Suppressor macrophage treated with lipopolysaccharide for 4 hours (primary cell): ENCODE measurements at regions not wholly inside any gene's neighbourhood (a gene's known extent, or its start where the extent isn't known, plus 50 kb on each side); places are given as distances from the start of the nearest gene placed in this dataset.

Experiments used
- DNase-seq: peaks from one replicate; pipeline ENCODE4 v3.0.0-alpha.2; 2020

DNA sequence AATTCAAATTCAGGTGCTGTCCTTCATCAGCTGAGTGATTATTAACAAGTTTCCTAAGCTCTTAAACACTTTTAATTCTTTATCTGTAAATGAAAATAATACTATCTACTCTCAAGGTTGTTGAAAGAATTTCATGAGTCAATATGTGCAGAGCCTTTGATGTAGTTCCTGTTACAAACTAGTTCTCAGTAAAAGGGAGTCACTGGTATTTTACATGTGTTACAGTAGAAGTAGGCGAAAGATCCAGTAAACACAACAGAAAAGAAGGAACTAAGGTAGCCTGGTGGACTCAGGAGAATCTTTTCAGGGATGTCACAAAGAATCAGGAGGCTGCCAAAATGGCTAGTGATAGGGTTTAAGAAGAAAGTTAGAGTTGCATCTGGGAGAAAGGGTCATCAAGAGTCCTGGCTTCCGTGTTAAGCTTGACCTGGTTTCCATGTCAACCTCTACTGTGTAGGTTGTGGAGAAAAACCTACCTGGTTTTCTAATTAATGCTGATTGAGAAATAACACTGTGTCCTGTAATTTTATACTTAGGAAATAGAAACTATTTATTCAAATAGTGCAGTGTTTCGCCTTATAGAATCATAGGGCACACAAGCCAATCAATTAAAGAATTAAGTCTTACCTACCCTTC lies 58.3 kb upstream of the TRIB2 start:
- peak; percentile 3 for DNase-seq

DNA sequence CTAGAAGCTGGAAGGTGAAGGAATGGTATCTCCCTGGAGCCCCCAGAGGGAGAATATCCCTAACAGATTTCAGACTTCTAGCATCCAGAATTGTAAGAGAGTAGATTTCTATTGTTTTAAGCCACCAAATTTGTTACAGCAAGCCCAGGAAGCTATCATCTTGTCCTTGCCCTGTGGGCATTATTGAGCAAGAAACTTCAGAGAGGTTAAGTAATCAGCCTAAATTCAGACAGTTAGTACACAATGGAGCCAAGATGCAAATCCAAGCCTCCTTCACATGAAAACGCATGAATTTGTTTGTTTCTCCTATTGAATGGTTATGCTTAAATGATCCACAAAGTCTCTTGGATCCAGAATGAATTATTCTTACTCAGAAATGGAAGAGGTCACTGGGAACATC lies 55.2 kb upstream of the TRIB2 start:
- no peak for DNase-seq

DNA sequence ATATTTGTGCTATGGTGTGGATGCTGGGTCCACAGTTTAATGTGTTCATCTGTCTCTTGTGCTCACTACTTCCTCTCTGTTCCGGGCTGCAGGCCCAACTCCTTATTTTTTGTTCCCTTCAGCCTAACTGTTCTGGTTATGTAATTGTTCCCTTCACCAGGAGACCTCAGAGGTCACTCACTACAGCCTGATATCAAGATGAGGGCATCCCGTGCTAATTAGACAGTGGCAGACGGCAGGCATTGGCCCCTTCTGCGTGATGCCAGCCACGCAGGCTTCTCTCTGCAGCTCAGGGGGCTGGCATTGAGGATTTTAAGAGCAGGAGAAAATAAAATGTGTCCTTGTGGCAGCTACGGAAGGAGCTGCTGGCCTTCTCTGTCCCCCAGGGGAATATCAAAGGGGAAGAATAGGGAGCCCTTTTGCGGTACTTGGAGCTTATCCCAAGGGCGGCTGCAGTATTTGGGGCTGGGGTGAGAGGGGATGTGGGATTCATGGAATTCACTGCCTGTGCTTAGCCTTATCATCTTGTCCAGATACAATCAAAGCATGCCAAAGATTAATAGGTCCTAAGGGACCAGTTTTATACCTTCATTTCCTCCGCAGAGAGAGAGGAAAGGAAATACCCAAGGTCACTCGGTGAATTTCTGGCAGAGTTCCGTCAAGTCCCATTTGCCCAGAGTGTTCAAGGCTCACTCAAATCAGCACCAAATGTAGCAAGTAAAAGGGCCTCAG lies 53.3 kb upstream of the TRIB2 start:
- no peak for DNase-seq

DNA sequence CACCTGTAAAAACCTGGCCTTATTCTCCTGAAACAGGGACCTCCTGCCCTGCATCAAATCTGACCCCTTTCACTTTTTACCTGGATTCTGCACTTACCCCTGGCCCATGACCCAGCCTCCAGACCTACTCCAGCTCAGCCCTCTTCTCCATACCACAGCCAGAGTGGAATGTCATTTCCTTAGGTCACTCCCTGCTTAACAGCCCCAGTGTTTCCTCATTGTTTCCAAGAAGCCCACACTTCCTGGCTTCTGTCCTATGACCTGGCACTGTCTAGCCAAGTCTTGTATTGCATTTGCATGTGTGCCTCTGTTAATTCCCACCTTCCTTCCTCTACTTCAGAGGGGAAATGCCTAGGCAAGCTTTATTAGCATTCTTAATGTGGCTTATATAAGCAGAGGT lies 51.4 kb upstream of the TRIB2 start:
- no peak for DNase-seq

DNA sequence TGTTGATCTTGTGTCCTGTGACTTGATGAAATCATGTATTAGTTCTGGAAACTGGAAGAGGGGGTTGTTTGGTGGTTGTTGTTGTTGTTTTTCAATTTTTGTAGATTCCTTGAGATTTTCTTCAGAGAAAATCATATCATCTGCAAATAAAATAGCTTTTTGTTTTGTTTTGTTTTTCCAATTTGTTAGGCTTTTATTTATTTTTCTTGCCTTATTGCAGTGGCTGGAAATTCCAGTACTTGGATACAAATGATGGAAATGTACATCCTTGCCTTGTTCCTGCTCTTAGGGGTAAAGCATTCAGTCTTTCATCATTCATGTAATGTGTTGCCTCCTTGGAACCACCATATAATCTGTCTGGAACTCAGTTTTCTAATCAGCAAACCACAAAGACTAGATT lies 50.3 kb upstream of the TRIB2 start:
- no peak for DNase-seq
